HG03442 (cell line): ENCODE measurements at regions not wholly inside any gene's neighbourhood (a gene's known extent, or its start where the extent isn't known, plus 50 kb on each side); places are given as distances from the start of the nearest gene placed in this dataset.

Source experiments
- ATAC-seq: cut with Tn5 transposase; IDR thresholded peaks from one replicate; pipeline ENCODE4 v1.9.1; 2021; ENCODE audit warnings: mild to moderate bottlenecking, moderate library complexity; ENCODE audit not compliant: unreplicated experiment

GRCh38 chr2:38427936-38428335 is 50.9 kb upstream of the ATL2 start:
- ATAC-seq: no peak

GRCh38 chr2:38427054-38427453 is 50.0 kb upstream of the ATL2 start:
- no peak for ATAC-seq
